ENCODE measurements at regions not wholly inside any gene's neighbourhood (a gene's known extent, or its start where the extent isn't known, plus 50 kb on each side); places are given as distances from the start of the nearest gene placed in this dataset.

- TF ChIP-seq, protein P1, sequence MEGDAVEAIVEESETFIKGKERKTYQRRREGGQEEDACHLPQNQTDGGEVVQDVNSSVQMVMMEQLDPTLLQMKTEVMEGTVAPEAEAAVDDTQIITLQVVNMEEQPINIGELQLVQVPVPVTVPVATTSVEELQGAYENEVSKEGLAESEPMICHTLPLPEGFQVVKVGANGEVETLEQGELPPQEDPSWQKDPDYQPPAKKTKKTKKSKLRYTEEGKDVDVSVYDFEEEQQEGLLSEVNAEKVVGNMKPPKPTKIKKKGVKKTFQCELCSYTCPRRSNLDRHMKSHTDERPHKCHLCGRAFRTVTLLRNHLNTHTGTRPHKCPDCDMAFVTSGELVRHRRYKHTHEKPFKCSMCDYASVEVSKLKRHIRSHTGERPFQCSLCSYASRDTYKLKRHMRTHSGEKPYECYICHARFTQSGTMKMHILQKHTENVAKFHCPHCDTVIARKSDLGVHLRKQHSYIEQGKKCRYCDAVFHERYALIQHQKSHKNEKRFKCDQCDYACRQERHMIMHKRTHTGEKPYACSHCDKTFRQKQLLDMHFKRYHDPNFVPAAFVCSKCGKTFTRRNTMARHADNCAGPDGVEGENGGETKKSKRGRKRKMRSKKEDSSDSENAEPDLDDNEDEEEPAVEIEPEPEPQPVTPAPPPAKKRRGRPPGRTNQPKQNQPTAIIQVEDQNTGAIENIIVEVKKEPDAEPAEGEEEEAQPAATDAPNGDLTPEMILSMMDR (IDR thresholded peaks at IDR 0.05) = no peak
- TF ChIP-seq POLR2A (IDR thresholded peaks at IDR 0.05) = no peak
- no peak for TF ChIP-seq POLR2AphosphoS5 (IDR thresholded peaks at IDR 0.05)
- TF ChIP-seq EP300 (IDR thresholded peaks at IDR 0.05) = no peak
Observed at GRCh38 chr20:40459299-40459698, 229.7 kb downstream of the MAFB start.
